HG02938 (cell line): ENCODE measurements at regions not wholly inside any gene's neighbourhood (a gene's known extent, or its start where the extent isn't known, plus 50 kb on each side); places are given as distances from the start of the nearest gene placed in this dataset.
"Not testable (repeated sequence)": the region's sequence is repeated elsewhere in the genome, so short reads cannot be mapped to it uniquely, and the experiment has no call there.

ENCODE experiments used
- ATAC-seq: cut with Tn5 transposase; IDR thresholded peaks from one replicate; pipeline ENCODE4 v1.9.1; 2021; ENCODE audit warnings: mild to moderate bottlenecking, moderate library complexity; ENCODE audit not compliant: unreplicated experiment

DNA sequence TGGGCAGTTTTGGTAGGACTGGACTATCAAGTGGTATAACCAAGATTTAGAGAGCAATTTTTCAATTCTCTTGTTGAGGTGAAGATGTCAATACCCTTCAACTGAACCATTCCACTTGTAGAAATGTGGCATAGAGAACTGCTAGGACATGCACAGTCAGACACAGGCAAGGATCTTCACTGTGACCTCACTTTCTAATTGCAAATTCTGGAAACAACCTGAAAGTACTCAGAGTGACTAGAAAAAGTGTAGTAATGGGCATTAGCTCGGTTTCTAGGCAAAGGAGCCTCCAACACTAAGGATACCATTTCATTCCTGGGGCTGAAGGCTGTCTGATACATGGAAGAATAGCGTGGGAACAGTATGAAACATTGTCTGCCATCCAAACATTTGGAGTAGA lies 433.0 kb upstream of the RUNX1 start:
- ATAC-seq = no peak

DNA sequence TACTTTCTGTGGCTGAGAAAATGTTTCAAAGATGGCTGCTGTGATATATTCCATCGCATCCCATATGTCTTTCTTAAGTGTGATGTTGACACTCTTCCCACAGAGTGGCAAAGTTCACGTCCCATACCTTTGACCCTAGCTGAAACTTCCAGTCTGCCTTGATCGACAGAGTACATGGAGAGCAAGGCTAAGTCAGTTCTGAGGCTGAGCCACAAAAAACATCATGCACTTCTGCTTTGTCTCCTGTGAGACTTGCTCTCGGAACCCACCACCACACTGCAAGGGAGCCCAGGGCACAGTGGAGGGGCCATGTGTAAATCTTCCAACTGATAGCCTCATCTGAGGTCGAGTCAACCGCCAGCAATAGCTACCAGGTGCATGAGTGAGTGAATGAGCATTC lies 431.9 kb upstream of the RUNX1 start:
- ATAC-seq = no peak

DNA sequence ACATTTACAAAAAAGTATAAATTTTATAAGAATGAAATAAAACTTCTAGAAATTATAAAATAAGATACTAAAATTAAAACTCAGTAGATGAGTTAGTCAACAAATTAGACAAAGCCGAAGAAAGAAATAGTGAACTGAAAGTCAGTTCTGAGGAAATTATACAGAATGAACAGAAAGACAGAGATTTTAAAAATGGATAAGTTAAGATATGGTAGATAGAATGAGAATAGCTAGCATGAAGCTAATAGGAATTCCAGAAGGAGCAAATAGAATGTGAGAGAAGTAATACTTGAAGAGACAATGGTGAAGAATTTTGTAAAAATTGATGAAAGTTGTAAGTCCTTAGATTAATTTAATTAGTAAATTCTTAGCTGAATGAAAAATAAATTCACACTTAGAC lies 430.4 kb upstream of the RUNX1 start:
- no peak for ATAC-seq

DNA sequence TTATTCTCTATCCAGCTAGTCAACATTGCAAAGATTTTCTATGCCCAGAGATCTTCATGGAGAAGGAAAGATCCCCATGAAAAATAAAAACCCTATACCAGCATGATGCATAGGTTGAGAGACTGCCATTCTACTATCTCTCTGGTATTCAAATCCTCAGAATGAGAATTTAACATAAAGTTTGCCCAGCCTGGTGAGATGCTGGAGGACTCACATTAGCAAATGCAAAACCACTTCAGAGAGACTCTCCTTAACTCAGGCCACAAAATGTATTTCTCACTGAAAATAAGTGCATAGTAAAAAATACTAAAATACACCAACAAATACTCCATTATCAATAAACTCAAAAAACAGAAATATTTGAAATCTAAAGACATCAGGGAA lies 430.0 kb upstream of the RUNX1 start:
- no peak for ATAC-seq

DNA sequence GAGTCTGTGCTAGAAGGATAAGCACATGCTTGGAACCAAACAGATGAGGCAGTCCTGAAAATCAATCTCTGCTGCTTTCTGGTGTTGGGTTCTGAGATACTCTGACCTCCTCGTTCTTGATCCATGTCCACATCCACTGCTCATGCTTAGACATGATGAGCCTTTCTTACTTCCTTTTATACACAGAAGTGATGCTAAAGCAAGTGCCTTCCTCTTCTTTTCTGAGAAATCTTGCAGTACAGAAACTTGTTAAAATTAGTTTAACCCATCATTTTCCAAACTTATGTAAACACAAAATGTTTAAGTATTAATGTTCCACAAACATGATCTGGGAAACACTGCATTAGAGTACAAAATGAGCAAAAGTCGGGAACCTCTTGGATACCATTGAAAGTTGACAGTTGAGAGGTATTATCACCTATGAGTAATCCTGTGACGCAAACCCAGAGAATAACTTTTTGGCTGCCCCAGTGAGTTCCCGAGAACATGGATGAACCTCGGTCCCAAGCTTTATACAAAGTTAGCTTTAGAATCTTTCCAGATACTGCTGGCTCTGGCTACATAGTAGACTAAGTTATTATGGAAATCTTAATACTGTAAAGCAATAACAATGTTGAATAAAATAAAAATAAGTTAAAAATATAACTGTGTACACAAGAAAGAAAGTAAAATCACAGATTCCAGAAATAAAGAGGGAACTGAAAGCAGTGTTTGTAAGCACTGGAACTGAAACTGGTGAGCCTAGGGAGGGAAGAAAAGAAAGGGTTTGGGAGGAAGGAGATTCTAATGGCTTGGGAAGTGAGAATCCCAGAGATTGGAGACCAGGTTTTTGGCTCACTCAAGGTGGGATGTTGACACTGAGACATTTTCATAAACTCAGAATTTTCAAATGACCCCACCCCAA lies 429.3 kb upstream of the RUNX1 start:
- ATAC-seq = no peak

DNA sequence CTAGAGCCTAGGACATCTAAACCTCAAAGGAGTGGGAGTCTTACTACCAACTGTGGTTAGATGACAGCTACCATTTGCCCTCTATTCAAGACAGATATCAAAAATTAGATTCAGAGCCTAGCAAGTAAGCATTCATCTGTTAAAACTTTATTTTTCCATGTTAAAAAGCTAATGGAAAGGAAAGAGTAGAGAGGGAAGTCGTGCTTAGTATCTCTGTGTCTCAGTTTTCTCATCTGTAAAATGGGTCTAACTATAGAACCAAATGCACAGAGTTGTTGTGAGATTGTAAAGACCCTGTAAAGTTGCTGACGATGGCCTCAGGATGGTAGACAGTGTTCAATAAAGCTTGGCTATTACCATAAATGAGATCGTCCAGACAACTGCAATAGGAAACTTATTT lies 428.5 kb upstream of the RUNX1 start:
- ATAC-seq = no peak

DNA sequence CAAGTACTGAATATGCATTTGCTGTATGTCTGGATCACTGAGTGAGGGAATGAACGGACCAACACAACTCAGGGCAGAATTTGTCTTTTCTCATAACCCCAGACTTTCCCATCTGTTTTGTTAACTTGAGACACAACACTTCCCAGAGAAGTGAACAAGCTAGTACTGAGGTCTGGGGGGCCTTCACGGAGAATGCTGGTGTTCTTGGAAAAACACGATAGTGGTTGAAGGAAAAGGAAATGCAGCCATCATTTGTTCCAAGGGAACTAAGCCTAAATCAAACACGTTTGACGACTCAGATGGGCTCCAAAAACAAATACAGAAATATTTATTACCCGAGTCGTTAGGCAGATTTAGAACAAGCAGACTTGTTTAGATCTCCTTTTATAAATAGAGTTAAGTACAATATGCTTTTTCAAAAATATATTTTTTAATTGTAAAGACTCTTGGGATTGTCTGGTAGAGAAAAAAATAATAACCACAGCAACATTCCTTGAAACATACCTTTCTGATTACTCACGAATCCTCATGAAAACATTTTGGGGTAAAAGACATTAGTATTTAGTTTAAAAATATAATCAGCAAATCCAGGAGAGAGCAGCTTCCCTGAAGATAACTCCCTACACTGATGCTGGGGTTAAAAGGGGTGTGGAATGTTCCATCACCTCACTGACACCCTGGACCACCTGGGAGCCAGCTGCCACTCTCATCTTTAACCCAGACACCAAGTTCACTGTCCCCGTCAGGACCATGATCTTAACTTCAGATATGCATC lies 427.7 kb upstream of the RUNX1 start:
- ATAC-seq = no peak

DNA sequence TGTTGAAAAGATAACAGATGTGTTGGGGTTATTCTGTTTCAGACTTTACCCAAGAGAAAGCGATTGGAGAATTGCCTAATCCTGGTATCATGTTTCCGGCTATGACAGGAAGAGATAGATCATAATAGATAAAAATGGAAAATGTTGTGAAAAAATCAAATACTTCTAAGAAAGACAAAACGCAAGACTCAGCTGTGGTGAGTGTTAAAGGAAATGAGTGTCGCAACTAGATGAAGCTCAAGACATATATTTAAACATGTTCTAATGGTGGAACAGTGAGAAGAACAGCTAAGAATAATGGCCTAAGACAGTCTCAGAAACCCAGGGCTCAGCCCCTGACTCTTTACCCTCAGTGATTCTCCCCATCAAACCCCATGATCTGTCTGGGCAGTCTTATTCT lies 426.7 kb upstream of the RUNX1 start:
- ATAC-seq = no peak

DNA sequence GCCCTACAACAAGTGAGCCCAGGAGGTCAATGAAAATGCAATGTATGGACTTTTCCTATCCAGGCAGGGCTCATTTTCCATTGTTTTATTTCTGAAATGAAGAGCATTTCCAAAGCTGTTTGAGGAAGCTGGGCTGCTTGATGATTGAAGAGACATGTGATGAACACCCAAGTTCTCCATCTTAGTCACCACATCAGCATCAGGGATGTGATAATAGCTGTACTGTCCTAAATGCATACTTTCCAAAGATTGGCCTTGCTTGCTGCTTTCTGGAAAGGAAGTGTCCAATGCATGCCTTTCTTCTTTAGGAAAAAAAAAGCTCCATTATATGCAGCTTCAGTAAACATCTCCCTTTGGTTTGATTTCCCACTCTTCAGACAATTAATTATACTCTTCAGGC lies 425.9 kb upstream of the RUNX1 start:
- ATAC-seq = no peak

DNA sequence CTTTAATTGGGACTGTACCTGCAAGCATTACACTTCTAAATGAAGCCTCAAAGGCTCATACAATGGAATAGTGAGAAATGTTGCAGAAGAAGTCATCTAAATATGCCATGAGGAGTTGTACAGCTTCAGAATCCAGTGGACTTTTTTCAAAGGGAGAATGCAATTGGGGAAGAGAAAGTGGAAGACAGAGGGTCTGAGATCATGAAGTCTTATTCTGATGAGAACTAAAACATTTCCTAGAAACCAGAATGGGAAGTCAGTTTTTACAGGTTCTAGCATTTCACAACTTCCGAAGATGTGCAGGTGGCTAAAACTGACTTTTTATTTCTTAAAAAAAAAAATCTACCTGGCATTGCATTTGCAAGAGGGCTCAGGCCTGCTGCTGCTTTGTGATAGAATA lies 424.4 kb upstream of the RUNX1 start:
- ATAC-seq = no peak

DNA sequence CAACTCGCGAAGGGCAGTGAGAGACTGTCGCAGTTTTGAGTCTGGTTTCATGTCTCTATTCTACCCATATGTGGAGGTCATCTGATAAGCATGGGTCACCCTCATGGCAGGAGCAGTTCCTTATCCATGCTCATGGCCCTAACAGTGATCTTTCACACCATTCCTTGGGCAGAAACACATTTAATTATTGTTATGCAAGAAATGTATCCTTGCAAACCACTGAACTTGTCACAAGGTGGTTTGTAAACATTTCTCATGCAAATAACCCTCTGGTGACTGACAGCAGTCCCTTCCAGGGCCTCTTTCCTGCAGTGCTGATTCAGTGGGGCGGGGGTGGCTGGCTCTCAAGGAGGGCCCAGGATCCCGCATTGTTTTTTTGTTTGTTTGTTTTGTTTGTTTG lies 421.4 kb upstream of the RUNX1 start:
- ATAC-seq = no peak

DNA sequence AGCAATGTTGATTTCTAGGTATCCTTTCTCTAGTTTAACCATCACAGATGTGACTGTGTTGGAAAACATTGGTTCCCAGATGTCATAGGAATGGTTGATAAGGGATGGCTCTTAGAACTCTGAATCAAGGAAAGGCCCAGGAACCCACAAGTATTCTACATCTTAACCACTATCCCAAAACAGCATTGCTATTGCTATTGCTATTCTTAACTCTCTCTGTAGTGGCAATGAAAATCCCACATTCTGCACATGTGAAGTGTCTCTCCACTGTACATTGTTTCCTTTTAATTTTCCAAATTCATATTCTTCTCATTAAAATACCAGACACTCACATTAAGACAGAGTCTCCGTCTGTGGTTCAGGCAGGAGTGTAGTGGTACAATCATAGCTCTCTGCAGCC lies 420.4 kb upstream of the RUNX1 start:
- no peak for ATAC-seq

DNA sequence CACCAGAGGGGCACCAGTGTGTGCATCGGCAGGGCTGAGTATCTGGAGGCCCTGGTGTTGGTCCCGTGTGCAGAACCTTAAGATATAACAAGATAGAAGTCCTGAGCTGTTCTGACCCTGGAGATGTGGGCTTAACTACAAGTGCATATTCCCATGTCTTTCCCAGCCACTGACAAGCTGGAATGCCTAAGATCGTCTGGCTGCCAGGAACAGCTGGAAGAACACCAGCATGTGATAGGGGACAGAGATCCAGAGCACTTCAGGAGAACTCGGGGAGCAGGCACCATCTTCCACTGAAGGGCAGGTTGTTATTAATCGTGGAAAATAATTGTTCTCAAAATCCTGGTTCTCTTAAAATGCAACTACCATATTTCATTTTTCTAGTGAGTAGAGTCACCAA lies 419.9 kb upstream of the RUNX1 start:
- no peak for ATAC-seq

DNA sequence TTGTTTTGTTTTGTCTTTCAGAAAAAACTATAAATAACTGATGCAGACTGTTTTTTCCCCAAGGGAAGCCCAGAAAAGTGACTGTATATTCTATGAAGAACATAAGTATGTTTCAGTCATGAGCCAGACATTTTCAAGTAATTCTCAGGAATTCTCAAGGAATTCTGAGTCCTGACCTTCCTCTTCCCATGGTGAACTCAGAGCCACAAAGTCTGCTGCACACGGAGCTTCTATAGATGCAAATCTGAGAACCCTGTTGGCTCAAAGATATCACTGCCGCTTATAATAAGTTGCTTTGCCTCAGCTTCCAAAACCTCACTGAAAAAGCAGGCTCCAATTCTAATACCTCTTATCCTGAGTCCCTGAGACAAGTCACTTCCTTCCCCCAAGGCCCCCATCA lies 418.5 kb upstream of the RUNX1 start:
- ATAC-seq = no peak

DNA sequence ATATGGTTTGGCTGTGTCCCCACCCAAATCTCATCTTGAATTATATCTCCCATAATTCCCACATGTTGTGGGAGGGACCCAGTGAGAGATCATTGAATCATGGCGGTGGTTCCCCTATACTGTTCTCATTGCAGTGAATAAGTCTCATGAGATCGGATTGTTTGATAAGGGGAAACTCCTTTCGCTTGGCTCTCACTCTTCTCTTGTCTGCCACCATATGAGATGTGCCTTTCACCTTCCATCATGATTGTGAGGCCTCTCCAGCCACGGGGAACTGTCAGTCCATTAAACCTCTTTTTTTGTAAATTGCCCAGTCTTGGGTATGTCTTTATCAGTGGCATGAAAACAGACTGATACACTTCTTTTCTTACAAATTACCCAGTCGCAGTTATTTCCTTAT lies 417.6 kb upstream of the RUNX1 start:
- ATAC-seq = not testable (repeated sequence)

DNA sequence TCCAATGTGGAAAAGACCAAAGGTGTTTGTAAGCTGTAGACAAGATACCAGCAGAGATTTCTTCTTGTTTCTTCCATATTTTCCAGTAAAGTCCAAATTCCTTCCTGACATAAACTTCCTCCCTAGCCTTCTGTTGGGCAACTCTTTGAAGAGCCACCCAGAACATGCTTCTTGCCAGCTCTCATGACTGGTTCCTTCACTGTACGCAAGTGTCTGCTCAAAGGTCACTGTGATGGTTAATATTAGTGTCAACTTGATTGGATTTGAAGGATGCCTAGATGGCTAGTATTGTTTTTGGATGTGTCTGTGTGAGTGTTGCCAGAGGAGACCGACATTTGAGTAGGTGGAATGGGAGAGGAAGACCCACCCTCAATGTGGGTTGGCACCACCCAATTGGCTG lies 416.6 kb upstream of the RUNX1 start:
- no peak for ATAC-seq

DNA sequence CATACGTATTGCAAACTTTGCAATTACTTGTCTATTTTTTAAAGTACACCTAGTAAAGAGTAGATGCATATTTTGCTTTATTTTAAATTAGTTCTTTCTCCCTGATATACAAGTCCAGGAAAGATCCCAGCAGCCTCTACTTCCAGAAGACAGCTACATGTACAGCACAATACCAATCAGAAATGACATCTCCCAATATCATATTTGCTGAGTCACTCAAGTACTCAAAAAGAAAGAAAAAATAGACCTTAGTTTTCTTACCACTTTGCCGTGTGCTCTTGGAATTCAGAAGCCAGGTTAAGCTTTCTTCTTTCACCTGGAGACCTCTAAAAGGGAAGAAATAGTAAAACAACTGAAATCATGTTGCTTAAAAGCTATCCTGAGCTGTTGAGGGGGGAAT lies 412.6 kb upstream of the RUNX1 start:
- no peak for ATAC-seq

DNA sequence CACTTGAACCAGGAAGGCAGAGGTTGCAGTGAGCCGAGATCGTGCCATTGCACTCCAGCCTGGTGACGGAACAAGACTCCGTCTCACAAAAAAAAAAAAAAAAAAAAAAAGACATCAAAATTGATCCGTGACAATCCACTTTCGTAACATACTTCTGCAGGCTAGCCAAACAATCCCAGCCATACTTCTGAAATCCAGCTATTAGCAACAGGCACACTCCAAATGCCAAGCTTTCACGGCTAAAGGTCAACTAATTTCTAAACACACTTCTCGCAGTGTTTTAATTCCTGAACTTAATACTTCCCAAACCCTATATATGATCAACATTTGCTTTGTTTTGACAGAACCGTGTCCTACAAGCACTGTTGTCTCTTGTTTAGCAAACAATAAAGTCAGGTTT lies 411.3 kb upstream of the RUNX1 start:
- no peak for ATAC-seq

DNA sequence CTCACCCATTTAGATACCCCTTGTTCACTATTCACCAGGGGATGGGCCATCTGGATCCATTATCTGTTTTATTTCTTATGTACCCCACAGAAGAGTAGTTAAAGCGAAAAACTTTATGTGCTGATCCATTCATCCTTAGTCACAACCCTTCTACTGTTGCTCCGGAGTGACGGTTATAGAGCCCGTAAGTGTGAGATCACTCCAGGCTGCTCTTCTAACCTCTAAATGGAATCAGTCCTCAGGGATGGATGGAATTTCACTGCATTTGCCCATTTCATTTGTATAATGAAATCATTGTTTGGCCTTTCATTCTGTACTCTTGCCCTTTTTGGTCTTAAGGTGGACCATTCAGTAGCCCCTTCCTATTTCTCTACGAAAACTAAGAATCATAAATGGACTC lies 409.3 kb upstream of the RUNX1 start:
- ATAC-seq = no peak

DNA sequence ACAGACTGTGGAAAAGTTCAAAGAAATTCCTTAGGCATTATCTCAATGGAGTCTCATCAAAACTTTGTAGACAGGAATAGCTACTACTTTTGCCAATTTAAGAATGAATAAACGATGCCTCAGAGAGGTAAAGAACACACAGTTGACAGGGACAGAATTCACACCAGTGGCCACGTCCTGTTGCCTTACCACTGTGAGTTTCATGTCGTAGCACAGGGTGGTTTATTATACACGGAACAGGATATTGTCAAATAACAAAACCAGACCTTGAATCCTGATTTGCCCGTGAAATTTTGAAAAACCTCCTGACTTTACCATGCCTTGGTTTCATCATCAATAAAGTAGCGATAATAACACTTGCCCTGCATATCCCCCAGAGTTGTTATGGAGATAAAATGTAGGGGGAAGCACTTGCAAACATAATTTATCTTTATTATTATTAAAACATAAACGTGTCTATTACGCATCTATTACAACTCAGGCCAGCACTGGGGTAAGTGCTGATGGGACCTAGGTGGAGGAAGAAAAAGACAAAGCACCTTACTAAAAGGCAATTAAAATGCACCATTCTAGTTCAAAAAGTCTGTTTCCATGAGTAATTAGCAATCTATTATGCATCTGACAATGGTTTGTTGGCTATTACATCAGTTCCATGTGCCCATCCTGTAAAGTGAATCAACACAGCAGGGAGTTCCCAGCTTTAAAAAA lies 408.1 kb upstream of the RUNX1 start:
- ATAC-seq = no peak

DNA sequence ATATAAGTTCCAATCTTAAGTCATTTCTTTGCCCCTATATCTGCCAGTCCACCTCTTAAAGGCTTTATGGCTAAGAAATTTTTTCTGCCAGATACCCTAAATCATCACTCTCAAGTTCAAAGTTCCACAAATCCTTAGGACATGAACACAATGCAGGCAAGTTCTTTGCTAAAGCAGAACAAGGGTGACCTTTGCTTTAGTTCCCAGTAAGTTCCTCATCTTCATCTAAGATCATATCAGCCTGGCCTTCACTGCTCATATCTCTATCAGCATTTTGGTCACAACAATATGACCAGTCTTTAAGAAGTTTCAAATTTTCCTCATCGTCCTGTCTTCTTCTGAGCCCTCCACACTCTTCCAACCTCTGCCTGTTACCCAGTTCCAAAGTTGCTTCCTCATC lies 402.2 kb upstream of the RUNX1 start:
- no peak for ATAC-seq

DNA sequence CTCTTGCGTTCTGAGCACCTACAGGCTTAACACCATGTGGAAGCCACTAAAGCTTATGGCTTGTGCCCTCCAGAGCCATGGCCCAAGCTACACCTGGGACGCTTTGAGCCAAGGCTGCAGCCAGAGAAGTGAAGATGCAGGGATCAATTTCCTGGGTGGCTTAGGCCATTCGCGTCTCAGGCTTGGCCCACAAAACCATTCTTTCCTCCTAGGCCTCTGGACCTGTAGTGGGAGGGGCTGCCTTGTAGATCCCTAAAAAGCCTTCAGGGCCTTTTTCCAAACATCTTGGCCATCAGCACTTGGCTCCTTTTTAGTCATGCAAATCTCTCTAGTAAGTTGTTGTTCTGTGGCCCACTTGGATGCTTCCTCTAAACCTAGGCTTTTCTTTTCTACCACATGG lies 401.7 kb upstream of the RUNX1 start:
- no peak for ATAC-seq
